ENCODE measurements at regions not wholly inside any gene's neighbourhood (a gene's known extent, or its start where the extent isn't known, plus 50 kb on each side); places are given as distances from the start of the nearest gene placed in this dataset.
"Not testable (repeated sequence)": the region's sequence is repeated elsewhere in the genome, so short reads cannot be mapped to it uniquely, and the experiment has no call there.

GRCh38 chr7:25460433-25460832, 232.1 kb upstream of the NPVF start:
- Histone ChIP-seq H3K36me3 (ENCODE audit: insufficient read depth, low read length, poor library complexity, severe bottlenecking) (no peaks in the 10 kb centered on the region), H3K9me3 (ENCODE audit: low read depth, low read length, poor library complexity, severe bottlenecking) (no peaks in the 10 kb centered on the region), H3K27ac (ENCODE audit: low read depth, low read length, poor library complexity, severe bottlenecking) (no peak overlapping the region), H3K4me1 (ENCODE audit: insufficient read depth, low read length, poor library complexity, severe bottlenecking) (no peaks in the 10 kb centered on the region), H3K27me3 (replicated peaks; ENCODE audit: insufficient read depth, low read depth, low read length, poor library complexity) (peaks cover 45% of the 10 kb centered on the region), H3K4me3 (ENCODE audit: low read depth, low read length, poor library complexity, severe bottlenecking) (no peak overlapping the region)
- no peak for TF ChIP-seq EZH2 (IDR thresholded peaks at IDR 0.05; ENCODE audit: borderline replicate concordance, low read depth, low read length, poor library complexity, severe bottlenecking)
- TF ChIP-seq CTCF (conservative IDR thresholded peaks at IDR 0.05; ENCODE audit: low read depth, low read length) = no peak
- no peak for DNase-seq (ENCODE audit: low spot score)
- intact Hi-C loops (cut with micrococcal nuclease; ENCODE audit: unreplicated experiment) = no loop called here
- BruUV-seq (replicated peaks) = no TSS peak
- ChIA-PET CTCF (no interaction called here), POLR2A (ENCODE audit: low non-redundant PET) (no interaction called here)

- no peak for TF ChIP-seq CTCF (conservative IDR thresholded peaks at IDR 0.05; ENCODE audit: low read depth, low read length)
- TF ChIP-seq EZH2 (IDR thresholded peaks at IDR 0.05; ENCODE audit: borderline replicate concordance, low read depth, low read length, poor library complexity, severe bottlenecking) = no peak
Measured at GRCh38 chr7:25469669-25470068, 241.4 kb upstream of the NPVF start.

DNA sequence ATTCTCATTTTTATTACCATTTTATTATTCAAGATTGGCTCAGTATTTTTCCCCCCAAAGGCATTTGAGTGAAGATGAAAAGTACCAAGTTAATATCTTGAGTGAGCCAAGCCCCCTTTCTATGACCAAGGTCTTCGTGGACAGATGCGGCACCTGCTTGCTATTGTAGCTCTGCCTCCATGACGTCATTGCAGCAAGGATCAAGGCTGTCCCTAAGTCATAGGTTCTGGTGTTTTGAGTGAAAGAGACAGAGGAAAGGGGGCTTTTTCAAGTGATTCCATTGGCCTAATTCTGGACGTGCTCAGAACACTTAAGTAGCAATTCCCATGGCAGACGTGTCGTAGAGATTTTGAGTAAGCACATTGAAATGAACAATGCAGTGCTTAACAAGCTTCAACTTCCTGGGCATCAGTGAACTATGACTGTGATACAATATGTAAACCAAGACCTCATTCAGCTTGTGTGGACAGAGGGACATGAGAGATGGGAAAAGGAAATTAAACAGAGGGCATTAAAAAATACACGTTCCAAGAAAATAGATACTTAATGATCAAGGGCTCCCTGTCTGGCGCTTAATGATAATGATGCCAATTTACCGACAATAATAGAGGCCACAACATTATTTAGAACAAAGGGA, 248.7 kb upstream of the NPVF start:
- BruUV-seq (replicated peaks) = no TSS peak
- Histone ChIP-seq H3K27me3 (replicated peaks; ENCODE audit: insufficient read depth, low read depth, low read length, poor library complexity) (peaks cover 20% of the 10 kb centered on the region), H3K36me3 (ENCODE audit: insufficient read depth, low read length, poor library complexity, severe bottlenecking) (no peaks in the 10 kb centered on the region), H3K9me3 (ENCODE audit: low read depth, low read length, poor library complexity, severe bottlenecking) (no peaks in the 10 kb centered on the region), H3K4me3 (ENCODE audit: low read depth, low read length, poor library complexity, severe bottlenecking) (no peak overlapping the region), H3K4me1 (ENCODE audit: insufficient read depth, low read length, poor library complexity, severe bottlenecking) (no peaks in the 10 kb centered on the region), H3K27ac (ENCODE audit: low read depth, low read length, poor library complexity, severe bottlenecking) (no peak overlapping the region)
- DNase-seq (ENCODE audit: low spot score) = no peak
- ChIA-PET POLR2A (ENCODE audit: low non-redundant PET) (no interaction called here), CTCF (no interaction called here)
- intact Hi-C loops (cut with micrococcal nuclease; ENCODE audit: unreplicated experiment) = no loop called here
- TF ChIP-seq CTCF (conservative IDR thresholded peaks at IDR 0.05; ENCODE audit: low read depth, low read length) (no peak), EZH2 (IDR thresholded peaks at IDR 0.05; ENCODE audit: borderline replicate concordance, low read depth, low read length, poor library complexity, severe bottlenecking) (no peak)

More at GRCh38 chr7:25469669-25470068, 241.4 kb upstream of the NPVF start:
- peaks cover 24% of the 10 kb centered on the region for H3K27me3 ChIP-seq (replicated peaks; ENCODE audit: insufficient read depth, low read depth, low read length, poor library complexity)
- no peaks in the 10 kb centered on the region for H3K36me3 ChIP-seq (ENCODE audit: insufficient read depth, low read length, poor library complexity, severe bottlenecking)
- no peaks in the 10 kb centered on the region for H3K4me1 ChIP-seq (ENCODE audit: insufficient read depth, low read length, poor library complexity, severe bottlenecking)
- no peak overlapping the region for H3K27ac ChIP-seq (ENCODE audit: low read depth, low read length, poor library complexity, severe bottlenecking)
- no TSS peak for BruUV-seq (replicated peaks)
- ChIA-PET POLR2A (ENCODE audit: low non-redundant PET) (no interaction called here), CTCF (no interaction called here)
- intact Hi-C loops (cut with micrococcal nuclease; ENCODE audit: unreplicated experiment) = no loop called here
- no peak for DNase-seq (ENCODE audit: low spot score)
- H3K9me3 ChIP-seq (ENCODE audit: low read depth, low read length, poor library complexity, severe bottlenecking) = no peaks in the 10 kb centered on the region
- no peak overlapping the region for H3K4me3 ChIP-seq (ENCODE audit: low read depth, low read length, poor library complexity, severe bottlenecking)

DNA sequence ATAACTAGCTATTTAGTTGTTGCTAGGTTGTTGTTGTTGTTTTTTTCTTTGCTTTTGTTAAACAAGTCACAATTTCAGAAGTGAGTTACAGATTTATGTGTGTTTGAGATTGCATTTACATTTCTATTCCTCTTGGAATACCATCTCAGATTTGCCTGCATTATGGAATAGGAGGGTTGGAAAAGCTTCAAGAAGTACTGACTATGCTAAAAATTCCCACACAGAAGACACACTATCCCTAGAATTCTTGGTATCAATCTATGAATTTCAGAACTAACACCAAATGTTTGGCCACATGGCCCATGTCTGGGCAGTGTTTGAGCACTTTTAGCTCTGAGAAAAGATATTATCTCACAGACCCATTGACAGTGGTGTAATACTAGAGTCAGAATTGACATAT, 249.9 kb upstream of the NPVF start:
- intact Hi-C loops (cut with micrococcal nuclease; ENCODE audit: unreplicated experiment); H3K36me3 ChIP-seq (ENCODE audit: insufficient read depth, low read length, poor library complexity, severe bottlenecking); H3K4me3 ChIP-seq (ENCODE audit: low read depth, low read length, poor library complexity, severe bottlenecking); POLR2A ChIA-PET (ENCODE audit: low non-redundant PET); H3K9me3 ChIP-seq (ENCODE audit: low read depth, low read length, poor library complexity, severe bottlenecking); H3K4me1 ChIP-seq (ENCODE audit: insufficient read depth, low read length, poor library complexity, severe bottlenecking); H3K27ac ChIP-seq (ENCODE audit: low read depth, low read length, poor library complexity, severe bottlenecking); BruUV-seq (replicated peaks); DNase-seq (ENCODE audit: low spot score); CTCF ChIA-PET: not testable (repeated sequence)
- H3K27me3 ChIP-seq (replicated peaks; ENCODE audit: insufficient read depth, low read depth, low read length, poor library complexity) = peaks cover 10% of the 10 kb centered on the region
